Ascending aorta (tissue), 2 donors: ENCODE measurements at regions not wholly inside any gene's neighbourhood (a gene's known extent, or its start where the extent isn't known, plus 50 kb on each side); places are given as distances from the start of the nearest gene placed in this dataset.
"Not testable (repeated sequence)": the region's sequence is repeated elsewhere in the genome, so short reads cannot be mapped to it uniquely, and the experiment has no call there.

Experiments
- DNase-seq, 2 donors: peaks; one replicate each; pipeline ENCODE4 v3.0.0-alpha.2; 2019; ENCODE audit warnings: low spot score in 2 of 2
- H3K27ac ChIP-seq, 2 donors: fragments of 200-600 bp; sonication (generic); one replicate each; pipeline ENCODE4 v1.5.1; 2016 to 2017; ENCODE audit warnings: mild to moderate bottlenecking in 1 of 2
- H3K27me3 ChIP-seq: fragments of 200-600 bp; sonication (generic); one replicate; pipeline ENCODE4 v1.5.1; 2017
- H3K36me3 ChIP-seq, 2 donors: fragments of 200-600 bp; sonication (generic); one replicate each; pipeline ENCODE4 v1.5.1; 2016
- H3K4me1 ChIP-seq, 2 donors: fragments of 200-600 bp; sonication (generic); one replicate each; pipeline ENCODE4 v1.5.1; 2016 to 2017; ENCODE audit warnings: mild to moderate bottlenecking in 1 of 2
- H3K4me3 ChIP-seq, 2 donors: fragments of 200-600 bp; sonication (generic); one replicate each; pipeline ENCODE4 v1.5.1; 2016 to 2017; ENCODE audit warnings: mild to moderate bottlenecking in 1 of 2
- H3K9me3 ChIP-seq, 2 donors: fragments of 200-600 bp; sonication (generic); one replicate each; pipeline ENCODE4 v1.5.1; 2016
- CTCF ChIP-seq, 3 experiments: fragments of 200-600 bp in 2 of 3; fragments of 450-650 bp in 1 of 3; sonication (generic) in 2 of 3; IDR thresholded peaks; one replicate each; pipeline ENCODE4 v1.5.1; 2016 to 2019; ENCODE audit warnings: antibody characterized with exemption in 3 of 3, mild to moderate bottlenecking in 1 of 3, moderate library complexity in 1 of 3
- intact Hi-C: fragments of 100-400 bp; cut with DNase I; formaldehyde crosslinking; loops from one replicate; pipeline ENCODE4 v1.15.1; 2023

DNA sequence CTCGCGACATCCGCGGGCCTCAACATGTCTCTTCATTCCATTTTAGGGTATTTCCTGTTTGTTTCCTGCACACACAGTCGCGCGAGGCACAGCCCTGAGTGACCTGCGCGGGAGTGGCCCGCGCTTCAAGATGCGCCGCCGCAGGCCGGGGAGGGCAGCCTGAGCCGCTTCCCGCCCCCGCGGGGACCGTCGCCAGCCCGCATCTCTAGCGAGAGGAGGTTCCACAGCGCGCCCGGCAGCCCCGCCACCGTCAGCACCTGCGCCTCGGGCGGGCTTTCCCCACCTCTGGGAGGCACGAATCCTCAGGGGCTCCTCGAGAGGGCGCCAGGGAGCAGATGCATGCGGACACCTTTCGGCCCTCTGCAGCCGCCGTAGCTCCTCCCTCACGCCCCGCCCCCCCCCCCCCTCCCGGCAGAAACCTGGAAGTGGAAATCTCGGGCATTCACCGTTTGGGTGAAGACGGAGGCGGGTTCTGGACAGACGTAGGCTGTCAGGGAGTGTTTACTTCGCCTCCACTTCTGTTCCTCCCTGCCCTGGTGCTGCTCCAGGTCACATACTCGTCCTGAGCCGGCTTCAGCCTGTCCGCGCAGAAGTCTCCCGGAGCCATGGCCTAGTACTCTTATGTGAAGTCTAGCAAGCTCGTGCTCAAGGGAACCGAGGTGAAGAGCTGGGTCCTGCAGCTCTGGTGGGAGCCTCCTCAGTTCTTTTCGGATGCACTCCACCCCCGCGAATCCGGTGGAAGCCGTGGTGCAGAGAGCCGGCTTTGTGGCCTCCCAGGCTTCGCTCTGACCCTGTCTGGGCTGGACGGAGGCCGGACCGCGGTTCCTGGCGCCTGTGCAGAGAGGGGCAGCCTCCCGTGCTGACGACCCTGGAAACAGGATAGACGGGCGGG, 880.5 kb upstream of the DEFB115 start:
- Histone ChIP-seq H3K4me1 (no peaks in the 10 kb centered on the region), H3K36me3 (no peaks in the 10 kb centered on the region), H3K4me3 (peak overlapping the region; percentile 54 to 86), H3K27ac (peak overlapping the region in 1 of 2 donors; percentile 69), H3K27me3 (no peaks in the 10 kb centered on the region), H3K9me3 (no peaks in the 10 kb centered on the region)
- intact Hi-C loops, result no loop called here
- peak; percentile 15 to 68 for DNase-seq
- peak; percentile 27 to 81 (median 45) for TF ChIP-seq CTCF (IDR thresholded peaks at IDR 0.05)

DNA sequence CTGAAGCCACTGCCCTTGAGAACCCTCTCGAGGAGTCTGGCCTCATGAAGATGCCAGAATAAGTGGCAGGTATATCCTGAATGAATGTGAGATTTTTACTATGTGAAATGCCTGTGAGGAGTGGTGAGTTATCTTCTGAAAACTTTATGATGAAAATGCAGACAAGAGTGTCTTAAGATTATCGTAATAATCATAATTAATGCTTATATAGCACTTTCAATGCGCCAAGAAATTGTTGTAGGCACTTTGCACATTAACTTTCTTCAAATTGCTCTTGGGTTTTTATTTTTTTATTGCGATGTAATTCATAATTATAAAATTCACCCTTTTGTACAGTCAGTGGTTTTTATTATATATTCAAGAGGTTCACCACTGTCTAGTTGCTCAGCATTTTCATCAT, 879.1 kb upstream of the DEFB115 start:
- H3K4me1 ChIP-seq, H3K27ac ChIP-seq, H3K27me3 ChIP-seq, H3K9me3 ChIP-seq, intact Hi-C loops, H3K36me3 ChIP-seq, DNase-seq: not testable (repeated sequence)
- peak overlapping the region in 1 of 2 donors; percentile 86 for H3K4me3 ChIP-seq

GRCh38 chr20:30378721-30379120, 878.7 kb upstream of the DEFB115 start:
- intact Hi-C loops, H3K9me3 ChIP-seq, DNase-seq: not testable (repeated sequence)

DNA sequence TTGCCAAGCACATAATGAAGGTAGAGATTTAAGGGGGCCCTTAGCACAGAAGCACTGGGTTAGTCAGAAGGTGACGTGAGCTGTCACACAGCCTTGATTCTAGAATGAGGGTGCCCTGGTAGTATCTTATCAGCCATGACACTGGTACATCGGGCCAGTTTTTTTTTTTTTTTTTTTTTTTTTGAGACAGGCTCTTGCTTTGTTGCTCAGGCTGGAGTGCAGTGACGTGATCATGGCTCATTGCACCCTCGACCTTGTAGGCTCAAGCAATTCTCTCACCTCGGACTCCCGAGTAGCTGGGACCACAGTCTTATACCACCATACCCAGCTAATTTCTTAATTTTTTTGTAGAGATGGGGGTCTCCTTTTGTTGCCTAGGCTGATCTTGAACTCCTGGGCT, 872.6 kb upstream of the DEFB115 start:
- H3K9me3 ChIP-seq, H3K4me1 ChIP-seq, H3K36me3 ChIP-seq, DNase-seq, intact Hi-C loops, H3K27ac ChIP-seq, H3K4me3 ChIP-seq, H3K27me3 ChIP-seq: not testable (repeated sequence)

More at GRCh38 chr20:30378721-30379120, 878.7 kb upstream of the DEFB115 start:
- not testable (repeated sequence) for H3K36me3 ChIP-seq, H3K4me1 ChIP-seq, H3K4me3 ChIP-seq, H3K27ac ChIP-seq, H3K27me3 ChIP-seq

DNA sequence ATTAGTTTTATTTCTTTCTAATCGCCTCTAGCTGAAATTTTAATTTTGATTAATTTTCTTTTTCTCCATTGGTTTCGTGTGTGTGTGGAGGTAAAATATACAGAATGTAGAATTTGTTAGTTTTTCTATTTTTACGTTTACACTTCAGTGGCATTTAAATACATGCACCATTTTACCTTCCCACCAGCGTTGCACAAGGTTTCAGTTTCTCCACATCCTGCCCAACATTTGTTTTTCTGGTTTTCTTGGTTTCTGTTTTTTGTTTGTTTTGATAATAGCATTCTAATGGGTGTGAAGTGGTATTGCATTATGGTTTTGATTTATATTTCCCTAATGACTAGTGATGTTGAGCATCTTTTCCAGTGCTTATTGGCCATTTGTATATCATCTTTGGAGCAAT, 871.4 kb upstream of the DEFB115 start:
- H3K27ac ChIP-seq, H3K27me3 ChIP-seq, H3K9me3 ChIP-seq, H3K36me3 ChIP-seq, intact Hi-C loops, DNase-seq, H3K4me3 ChIP-seq, H3K4me1 ChIP-seq: not testable (repeated sequence)

- H3K27me3 ChIP-seq, DNase-seq, H3K4me3 ChIP-seq, H3K4me1 ChIP-seq, H3K27ac ChIP-seq, intact Hi-C loops, H3K36me3 ChIP-seq, H3K9me3 ChIP-seq: not testable (repeated sequence)
These were observed 869.6 kb upstream of the DEFB115 start for GRCh38 chr20:30387823-30388222.

- H3K27ac ChIP-seq, H3K9me3 ChIP-seq, H3K4me3 ChIP-seq, H3K4me1 ChIP-seq, H3K27me3 ChIP-seq, DNase-seq, intact Hi-C loops: not testable (repeated sequence)
- H3K36me3 ChIP-seq, result peaks cover 0 to 15% of the 10 kb centered on the region in 2 donors
These were observed 863.9 kb upstream of the DEFB115 start for GRCh38 chr20:30393523-30393922.

- H3K4me1 ChIP-seq, H3K4me3 ChIP-seq, H3K27ac ChIP-seq, DNase-seq, H3K27me3 ChIP-seq, H3K9me3 ChIP-seq, intact Hi-C loops: not testable (repeated sequence)
- peaks cover 9 to 29% of the 10 kb centered on the region in 2 donors for H3K36me3 ChIP-seq
These were observed 860.4 kb upstream of the DEFB115 start for GRCh38 chr20:30397111-30397510.

GRCh38 chr20:30405061-30405460, 852.4 kb upstream of the DEFB115 start:
- H3K4me1 ChIP-seq, intact Hi-C loops, H3K27me3 ChIP-seq, H3K27ac ChIP-seq, DNase-seq, H3K4me3 ChIP-seq: not testable (repeated sequence)
- peaks cover 12 to 26% of the 10 kb centered on the region in 2 donors for H3K36me3 ChIP-seq
- peaks cover 6 to 13% of the 10 kb centered on the region in 2 donors for H3K9me3 ChIP-seq

GRCh38 chr20:30405585-30405984, 851.9 kb upstream of the DEFB115 start:
- not testable (repeated sequence) for DNase-seq
- H3K36me3 ChIP-seq, result peaks cover 7 to 21% of the 10 kb centered on the region in 2 donors

GRCh38 chr20:30406370-30406769, 851.1 kb upstream of the DEFB115 start:
- DNase-seq, H3K4me1 ChIP-seq, H3K27ac ChIP-seq, H3K4me3 ChIP-seq, intact Hi-C loops, H3K27me3 ChIP-seq: not testable (repeated sequence)
- H3K9me3 ChIP-seq, result peaks cover 10 to 16% of the 10 kb centered on the region in 2 donors
- peaks cover 3 to 16% of the 10 kb centered on the region in 2 donors for H3K36me3 ChIP-seq

More at GRCh38 chr20:30405585-30405984, 851.9 kb upstream of the DEFB115 start:
- H3K4me1 ChIP-seq, H3K27ac ChIP-seq, intact Hi-C loops, H3K27me3 ChIP-seq, H3K4me3 ChIP-seq: not testable (repeated sequence)
- peaks cover 9 to 16% of the 10 kb centered on the region in 2 donors for H3K9me3 ChIP-seq
